HEK293T (cell line): ENCODE measurements at regions not wholly inside any gene's neighbourhood (a gene's known extent, or its start where the extent isn't known, plus 50 kb on each side); places are given as distances from the start of the nearest gene placed in this dataset.

Experiments used
- CTBP1 ChIP-seq: fragments of 450-650 bp; IDR thresholded peaks from 2 replicates; pipeline ENCODE4 v1.6.1; 2016; ENCODE audit warnings: borderline replicate concordance
- ELF4 ChIP-seq: fragments of 450-650 bp; IDR thresholded peaks from 2 replicates; pipeline ENCODE4 v1.6.1; 2017; ENCODE audit warnings: antibody characterized with exemption
- FOXA1 ChIP-seq: fragments of 450-650 bp; IDR thresholded peaks from 2 replicates; pipeline ENCODE4 v1.6.1; 2016; ENCODE audit warnings: mild to moderate bottlenecking
- HDGF ChIP-seq: fragments of 450-650 bp; IDR thresholded peaks from 2 replicates; pipeline ENCODE4 v1.6.1; 2017; ENCODE audit warnings: antibody characterized with exemption, borderline replicate concordance
- L3MBTL2 ChIP-seq: fragments of 450-650 bp; conservative IDR thresholded peaks from 2 replicates; pipeline ENCODE4 v1.6.1; 2016; ENCODE audit warnings: mild to moderate bottlenecking
- PKNOX1 ChIP-seq: fragments of 450-650 bp; IDR thresholded peaks from 2 replicates; pipeline ENCODE4 v1.6.1; 2016
- SP1 ChIP-seq: fragments of 450-650 bp; IDR thresholded peaks from 2 replicates; pipeline ENCODE4 v1.6.1; 2017
- SUZ12 ChIP-seq: fragments of 450-650 bp; IDR thresholded peaks from 2 replicates; pipeline ENCODE4 v1.6.1; 2016; ENCODE audit warnings: mild to moderate bottlenecking
- TARDBP ChIP-seq: fragments of 450-650 bp; IDR thresholded peaks from 2 replicates; pipeline ENCODE4 v1.6.1; 2016
- ZNF384 ChIP-seq: fragments of 450-650 bp; IDR thresholded peaks from 2 replicates; pipeline ENCODE4 v1.6.1; 2016

GRCh38 chr4:107115185-107115847 is 79.2 kb upstream of the DKK2 start:
- TF ChIP-seq SUZ12 = no peak
- TF ChIP-seq TARDBP = no peak
- no peak for TF ChIP-seq L3MBTL2
- TF ChIP-seq HDGF = no peak
- TF ChIP-seq SP1 = no peak
- TF ChIP-seq PKNOX1 = no peak
- TF ChIP-seq ZNF384 = no peak
- no peak for TF ChIP-seq FOXA1
- TF ChIP-seq CTBP1 = no peak
- no peak for TF ChIP-seq ELF4
